ENCODE measurements at regions not wholly inside any gene's neighbourhood (a gene's known extent, or its start where the extent isn't known, plus 50 kb on each side); places are given as distances from the start of the nearest gene placed in this dataset.

DNA sequence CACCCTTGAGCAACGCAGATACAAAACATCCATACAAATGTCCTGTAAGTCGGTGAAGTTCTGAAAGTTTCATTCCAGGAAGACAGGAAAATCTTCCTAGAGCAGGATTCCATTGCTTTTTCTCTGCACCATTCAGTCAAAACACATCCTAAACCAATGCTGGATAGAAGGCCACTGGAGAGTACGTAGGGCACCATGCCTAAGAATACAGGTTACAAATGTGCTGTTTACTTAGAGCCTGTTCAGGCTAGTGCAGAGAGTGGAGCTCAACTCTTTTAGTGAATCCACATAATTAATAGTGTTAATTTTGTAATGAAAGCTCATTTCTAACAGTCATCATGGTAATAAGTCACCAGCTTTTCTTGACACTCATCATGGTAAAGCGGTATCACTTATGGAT is 187.6 kb downstream of the NHLRC3 start:
- Histone ChIP-seq H3K4me1 (ENCODE audit: insufficient read depth, poor library complexity, severe bottlenecking) (peaks cover 3% of the 10 kb centered on the region), H3K4me3 (ENCODE audit: severe bottlenecking) (no peak overlapping the region), H3K27me3 (ENCODE audit: insufficient read depth, poor library complexity, severe bottlenecking) (peaks cover 36% of the 10 kb centered on the region), H3K9me3 (ENCODE audit: severe bottlenecking) (no peaks in the 10 kb centered on the region), H3K36me3 (ENCODE audit: low read depth) (no peaks in the 10 kb centered on the region), H3K27ac (ENCODE audit: poor library complexity, severe bottlenecking) (no peak overlapping the region)
- DNase-seq (ENCODE audit: low spot score), result no peak
- no peak for ATAC-seq (ENCODE audit: low read depth)
- TF ChIP-seq, protein P1, sequence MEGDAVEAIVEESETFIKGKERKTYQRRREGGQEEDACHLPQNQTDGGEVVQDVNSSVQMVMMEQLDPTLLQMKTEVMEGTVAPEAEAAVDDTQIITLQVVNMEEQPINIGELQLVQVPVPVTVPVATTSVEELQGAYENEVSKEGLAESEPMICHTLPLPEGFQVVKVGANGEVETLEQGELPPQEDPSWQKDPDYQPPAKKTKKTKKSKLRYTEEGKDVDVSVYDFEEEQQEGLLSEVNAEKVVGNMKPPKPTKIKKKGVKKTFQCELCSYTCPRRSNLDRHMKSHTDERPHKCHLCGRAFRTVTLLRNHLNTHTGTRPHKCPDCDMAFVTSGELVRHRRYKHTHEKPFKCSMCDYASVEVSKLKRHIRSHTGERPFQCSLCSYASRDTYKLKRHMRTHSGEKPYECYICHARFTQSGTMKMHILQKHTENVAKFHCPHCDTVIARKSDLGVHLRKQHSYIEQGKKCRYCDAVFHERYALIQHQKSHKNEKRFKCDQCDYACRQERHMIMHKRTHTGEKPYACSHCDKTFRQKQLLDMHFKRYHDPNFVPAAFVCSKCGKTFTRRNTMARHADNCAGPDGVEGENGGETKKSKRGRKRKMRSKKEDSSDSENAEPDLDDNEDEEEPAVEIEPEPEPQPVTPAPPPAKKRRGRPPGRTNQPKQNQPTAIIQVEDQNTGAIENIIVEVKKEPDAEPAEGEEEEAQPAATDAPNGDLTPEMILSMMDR (IDR thresholded peaks at IDR 0.05; ENCODE audit: poor library complexity, severe bottlenecking), result no peak

DNA sequence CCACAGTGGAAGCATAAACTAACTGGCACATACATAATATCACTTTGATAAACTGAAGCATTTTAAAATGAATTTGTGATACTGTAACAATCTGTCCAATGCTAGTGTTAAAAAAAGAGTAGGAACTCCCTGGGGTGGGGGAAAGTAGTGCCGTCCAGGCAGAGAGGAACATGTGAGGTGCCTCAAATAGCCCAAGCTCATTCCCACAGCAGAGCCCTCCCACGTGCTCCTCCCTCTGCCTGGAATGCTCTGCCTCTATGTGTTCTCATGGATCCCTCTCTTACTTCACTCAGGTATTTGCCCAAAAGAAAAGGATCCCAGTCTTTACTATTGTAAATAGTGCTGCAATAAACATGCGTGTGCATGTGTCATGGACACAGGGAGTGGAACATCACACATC is 188.1 kb downstream of the NHLRC3 start:
- Histone ChIP-seq H3K4me3 (ENCODE audit: severe bottlenecking) (no peak overlapping the region), H3K4me1 (ENCODE audit: insufficient read depth, poor library complexity, severe bottlenecking) (peaks cover 3% of the 10 kb centered on the region), H3K36me3 (ENCODE audit: low read depth) (no peaks in the 10 kb centered on the region), H3K27me3 (ENCODE audit: insufficient read depth, poor library complexity, severe bottlenecking) (peaks cover 41% of the 10 kb centered on the region), H3K9me3 (ENCODE audit: severe bottlenecking) (no peaks in the 10 kb centered on the region), H3K27ac (ENCODE audit: poor library complexity, severe bottlenecking) (no peak overlapping the region)
- ATAC-seq (ENCODE audit: low read depth) (no peak), DNase-seq (ENCODE audit: low spot score) (no peak)
- TF ChIP-seq, protein P1 (IDR thresholded peaks at IDR 0.05; ENCODE audit: poor library complexity, severe bottlenecking), result no peak

DNA sequence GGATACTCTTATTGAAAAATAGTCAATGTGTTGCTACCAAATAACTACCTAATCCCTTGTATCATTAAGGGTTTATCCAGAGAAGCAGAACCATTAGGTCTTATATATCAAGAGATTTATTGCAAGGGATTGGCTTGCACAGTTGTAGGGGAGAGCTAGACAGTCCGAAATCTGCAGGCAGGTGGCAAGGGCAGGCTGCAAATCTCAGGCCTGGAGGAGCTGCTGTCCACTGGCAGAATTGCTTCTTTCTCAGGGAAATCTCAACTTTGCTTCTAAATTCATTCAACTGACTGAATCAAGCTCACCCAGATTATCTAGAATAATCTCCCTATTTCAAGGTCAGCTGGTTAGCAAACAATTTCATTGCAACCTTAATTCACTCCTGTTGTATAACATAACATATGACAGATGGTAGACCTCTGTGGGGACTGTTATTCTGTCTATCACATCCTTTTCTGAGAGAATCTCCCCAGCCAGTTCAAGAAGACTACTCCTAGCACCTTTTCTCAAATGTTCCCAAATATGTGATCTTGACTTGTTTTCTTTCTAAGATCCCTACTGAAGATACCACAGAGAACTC is 194.2 kb downstream of the NHLRC3 start:
- ATAC-seq (ENCODE audit: low read depth) (no peak), DNase-seq (ENCODE audit: low spot score) (no peak)
- no peak overlapping the region for H3K27ac ChIP-seq (ENCODE audit: poor library complexity, severe bottlenecking)
- H3K27me3 ChIP-seq (ENCODE audit: insufficient read depth, poor library complexity, severe bottlenecking), result peaks cover 46% of the 10 kb centered on the region
- TF ChIP-seq, protein P1 (IDR thresholded peaks at IDR 0.05; ENCODE audit: poor library complexity, severe bottlenecking), result no peak
- no peaks in the 10 kb centered on the region for H3K36me3 ChIP-seq (ENCODE audit: low read depth)
- H3K9me3 ChIP-seq (ENCODE audit: severe bottlenecking), result no peaks in the 10 kb centered on the region
- no peaks in the 10 kb centered on the region for H3K4me1 ChIP-seq (ENCODE audit: insufficient read depth, poor library complexity, severe bottlenecking)
- no peak overlapping the region for H3K4me3 ChIP-seq (ENCODE audit: severe bottlenecking)

DNA sequence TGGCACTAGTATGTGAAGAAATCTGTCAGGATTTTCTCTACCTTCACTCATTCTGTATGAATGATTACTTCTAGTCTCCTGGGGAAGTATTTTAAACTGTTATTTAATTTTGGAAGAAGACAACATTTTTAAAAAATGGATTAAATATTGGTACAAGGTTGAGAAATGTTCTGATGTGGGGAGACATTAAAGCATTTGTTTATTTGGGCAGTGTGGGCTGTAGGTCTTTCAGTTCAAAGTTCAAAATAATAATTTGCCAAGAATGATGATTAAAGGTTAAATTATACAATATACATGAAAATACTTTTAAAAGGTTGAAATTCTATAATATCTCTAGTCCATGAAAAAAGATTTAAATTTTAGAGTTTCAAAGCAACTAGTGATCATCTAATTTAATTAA is 194.7 kb downstream of the NHLRC3 start:
- ATAC-seq (ENCODE audit: low read depth), result no peak
- no peak overlapping the region for H3K4me3 ChIP-seq (ENCODE audit: severe bottlenecking)

DNA sequence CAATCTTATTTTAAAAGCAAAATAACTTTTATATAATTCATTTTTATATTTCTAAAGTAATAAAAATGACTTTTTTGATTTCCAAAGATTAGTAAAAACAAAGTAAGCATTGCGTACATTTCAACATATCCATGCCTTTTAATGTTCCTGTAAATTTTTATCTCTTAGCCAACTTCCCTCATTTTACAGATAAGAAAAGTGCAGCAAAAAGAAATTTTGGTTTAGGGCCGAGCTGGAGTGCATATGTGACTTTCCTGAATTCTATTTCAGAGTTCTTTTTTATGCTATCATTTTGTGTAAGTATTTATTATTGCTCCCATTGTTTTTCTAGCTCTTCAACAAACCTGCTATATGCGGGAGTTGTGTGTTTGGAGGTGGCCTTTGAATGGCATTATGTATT is 195.3 kb downstream of the NHLRC3 start:
- TF ChIP-seq, protein P1 (IDR thresholded peaks at IDR 0.05; ENCODE audit: poor library complexity, severe bottlenecking), result no peak
- peaks cover 42% of the 10 kb centered on the region for H3K27me3 ChIP-seq (ENCODE audit: insufficient read depth, poor library complexity, severe bottlenecking)
- no peaks in the 10 kb centered on the region for H3K9me3 ChIP-seq (ENCODE audit: severe bottlenecking)
- no peak for ATAC-seq (ENCODE audit: low read depth)
- no peaks in the 10 kb centered on the region for H3K36me3 ChIP-seq (ENCODE audit: low read depth)
- H3K4me1 ChIP-seq (ENCODE audit: insufficient read depth, poor library complexity, severe bottlenecking), result no peaks in the 10 kb centered on the region
- no peak overlapping the region for H3K27ac ChIP-seq (ENCODE audit: poor library complexity, severe bottlenecking)
- no peak for DNase-seq (ENCODE audit: low spot score)
- H3K4me3 ChIP-seq (ENCODE audit: severe bottlenecking), result no peak overlapping the region

More for the DNA sequence above, 194.7 kb downstream of the NHLRC3 start:
- Histone ChIP-seq H3K9me3 (ENCODE audit: severe bottlenecking) (no peaks in the 10 kb centered on the region), H3K27ac (ENCODE audit: poor library complexity, severe bottlenecking) (no peak overlapping the region), H3K27me3 (ENCODE audit: insufficient read depth, poor library complexity, severe bottlenecking) (peaks cover 47% of the 10 kb centered on the region), H3K36me3 (ENCODE audit: low read depth) (no peaks in the 10 kb centered on the region), H3K4me1 (ENCODE audit: insufficient read depth, poor library complexity, severe bottlenecking) (no peaks in the 10 kb centered on the region)
- TF ChIP-seq, protein P1 (IDR thresholded peaks at IDR 0.05; ENCODE audit: poor library complexity, severe bottlenecking), result no peak
- DNase-seq (ENCODE audit: low spot score), result no peak
